Testis (tissue), 2 donors: ENCODE measurements at regions not wholly inside any gene's neighbourhood (a gene's known extent, or its start where the extent isn't known, plus 50 kb on each side); places are given as distances from the start of the nearest gene placed in this dataset.

ENCODE experiments used
- CTCF ChIP-seq, 3 experiments: fragments of 450-650 bp in 2 of 3; fragments of 200-600 bp in 1 of 3; sonication (generic) in 1 of 3; IDR thresholded peaks; one replicate each; pipeline ENCODE4 v1.5.1; 2016 to 2019; ENCODE audit warnings: antibody characterized with exemption in 3 of 3, mild to moderate bottlenecking in 2 of 3, moderate library complexity in 1 of 3
- POLR2A ChIP-seq: fragments of 450-650 bp; IDR thresholded peaks from one replicate; pipeline ENCODE4 v1.6.1; 2017; ENCODE audit warnings: antibody characterized with exemption, mild to moderate bottlenecking, moderate library complexity

GRCh38 chr13:74423434-74423833 is 289.2 kb upstream of the KLF12 start:
- no peak for TF ChIP-seq CTCF (IDR thresholded peaks at IDR 0.05)
- no peak for TF ChIP-seq POLR2A
